Stimulated activated naive CD8-positive, alpha-beta T cell treated with anti-CD3 and anti-CD28 coated beads, Interleukin-15, Interleukin-2, amounts not matched to agents 100 ng/mL and 50 ng/mL, for 24 hours (primary cell): ENCODE measurements at regions not wholly inside any gene's neighbourhood (a gene's known extent, or its start where the extent isn't known, plus 50 kb on each side); places are given as distances from the start of the nearest gene placed in this dataset.
"Not testable (repeated sequence)": the region's sequence is repeated elsewhere in the genome, so short reads cannot be mapped to it uniquely, and the experiment has no call there.

Experiments used
- H3K27ac Mint-ChIP-seq: one replicate; pipeline ENCODE4 v1.8.0; 2021; ENCODE audit warnings: mild to moderate bottlenecking, mixed read lengths
- H3K27me3 Mint-ChIP-seq: one replicate; pipeline ENCODE4 v1.8.0; 2021; ENCODE audit warnings: mixed read lengths
- H3K36me3 Mint-ChIP-seq: one replicate; pipeline ENCODE4 v1.8.0; 2021; ENCODE audit warnings: low read depth, mixed read lengths
- H3K4me1 Mint-ChIP-seq: one replicate; pipeline ENCODE4 v1.8.0; 2021; ENCODE audit warnings: low read depth, mixed read lengths
- H3K4me3 Mint-ChIP-seq: one replicate; pipeline ENCODE4 v1.8.0; 2021; ENCODE audit warnings: mild to moderate bottlenecking, mixed read lengths
- H3K9me3 Mint-ChIP-seq: one replicate; pipeline ENCODE4 v1.8.0; 2021; ENCODE audit warnings: mixed read lengths

DNA sequence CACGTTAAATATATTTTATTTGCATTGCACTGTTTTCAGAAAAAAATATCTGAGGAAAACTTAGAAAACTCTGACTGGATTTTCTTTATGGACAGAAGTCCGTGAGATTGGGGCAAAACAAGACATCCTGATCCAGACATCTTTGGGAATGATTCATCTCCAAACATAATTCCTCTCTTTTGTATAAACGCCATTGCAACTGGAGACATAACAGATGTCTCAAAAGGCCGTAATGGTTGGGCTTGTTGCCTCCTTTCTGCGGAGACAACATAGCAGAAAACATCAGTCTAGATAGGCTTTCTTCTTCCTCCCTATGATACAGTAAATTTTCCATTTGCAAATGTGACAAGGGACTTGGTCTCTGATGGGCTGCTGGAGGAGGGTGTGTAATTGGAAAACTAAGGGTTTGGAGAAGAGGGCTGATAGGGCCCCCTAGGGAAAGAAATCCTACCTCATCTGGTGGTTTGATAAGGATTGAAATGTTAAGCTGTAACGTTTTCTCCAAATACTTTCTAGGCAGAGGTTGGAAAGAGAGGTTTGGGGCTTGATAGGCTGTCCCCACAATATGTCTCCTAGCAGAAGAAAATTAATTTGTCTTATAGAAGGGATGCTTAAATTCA lies 631.5 kb upstream of the ST8SIA4 start:
- H3K36me3 Mint-ChIP-seq, result no peaks in the 10 kb centered on the region
- peaks cover 7% of the 10 kb centered on the region for H3K9me3 Mint-ChIP-seq
- H3K27me3 Mint-ChIP-seq, result no peaks in the 10 kb centered on the region
- no peaks in the 10 kb centered on the region for H3K4me1 Mint-ChIP-seq
- H3K4me3 Mint-ChIP-seq, result no peak overlapping the region
- H3K27ac Mint-ChIP-seq, result no peak overlapping the region

GRCh38 chr5:101532430-101532829 lies 629.3 kb upstream of the ST8SIA4 start:
- H3K36me3 Mint-ChIP-seq, result no peaks in the 10 kb centered on the region
- no peak overlapping the region for H3K27ac Mint-ChIP-seq
- no peak overlapping the region for H3K4me3 Mint-ChIP-seq
- peaks cover 12% of the 10 kb centered on the region for H3K9me3 Mint-ChIP-seq
- no peaks in the 10 kb centered on the region for H3K4me1 Mint-ChIP-seq
- H3K27me3 Mint-ChIP-seq, result no peaks in the 10 kb centered on the region

GRCh38 chr5:101531026-101531425 lies 627.9 kb upstream of the ST8SIA4 start:
- Mint-ChIP-seq H3K4me3 (no peak overlapping the region), H3K27me3 (no peaks in the 10 kb centered on the region), H3K4me1 (no peaks in the 10 kb centered on the region)

DNA sequence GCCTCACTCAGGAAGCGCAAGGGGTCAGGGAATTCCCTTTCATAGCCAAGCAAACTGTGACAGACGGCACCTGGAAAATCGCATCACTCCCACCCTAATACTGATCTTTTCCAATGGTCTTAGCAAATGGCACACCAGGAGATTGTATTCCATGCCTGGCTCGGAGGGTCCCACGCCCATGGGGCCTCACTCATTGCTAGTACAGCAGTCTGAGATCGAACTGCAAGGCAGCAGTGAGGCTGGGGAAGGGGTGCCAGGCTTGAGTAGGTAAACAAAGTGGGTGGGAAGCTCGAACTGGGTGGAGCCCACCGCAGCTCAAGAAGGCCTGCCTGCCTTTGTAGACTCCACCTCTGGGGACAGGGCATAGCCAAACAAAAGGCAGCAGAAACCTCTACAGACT lies 626.0 kb upstream of the ST8SIA4 start:
- not testable (repeated sequence) for H3K27ac Mint-ChIP-seq, H3K9me3 Mint-ChIP-seq

More at GRCh38 chr5:101531026-101531425, 627.9 kb upstream of the ST8SIA4 start:
- Mint-ChIP-seq H3K9me3 (peaks cover 10% of the 10 kb centered on the region), H3K36me3 (no peaks in the 10 kb centered on the region), H3K27ac (no peak overlapping the region)

GRCh38 chr5:101520417-101520816 lies 617.3 kb upstream of the ST8SIA4 start:
- no peaks in the 10 kb centered on the region for H3K36me3 Mint-ChIP-seq
- peaks cover 19% of the 10 kb centered on the region for H3K9me3 Mint-ChIP-seq
- no peaks in the 10 kb centered on the region for H3K27me3 Mint-ChIP-seq
- H3K4me3 Mint-ChIP-seq, result no peak overlapping the region
- H3K27ac Mint-ChIP-seq, result no peak overlapping the region
- H3K4me1 Mint-ChIP-seq, result no peaks in the 10 kb centered on the region

More for the DNA sequence above, 626.0 kb upstream of the ST8SIA4 start:
- H3K36me3 Mint-ChIP-seq, H3K4me1 Mint-ChIP-seq, H3K4me3 Mint-ChIP-seq, H3K27me3 Mint-ChIP-seq: not testable (repeated sequence)

- Mint-ChIP-seq H3K27ac (no peak overlapping the region), H3K9me3 (peaks cover 15% of the 10 kb centered on the region), H3K36me3 (no peaks in the 10 kb centered on the region), H3K4me1 (no peaks in the 10 kb centered on the region), H3K4me3 (no peak overlapping the region), H3K27me3 (no peaks in the 10 kb centered on the region)
These were observed 614.7 kb upstream of the ST8SIA4 start for GRCh38 chr5:101517795-101518194.

DNA sequence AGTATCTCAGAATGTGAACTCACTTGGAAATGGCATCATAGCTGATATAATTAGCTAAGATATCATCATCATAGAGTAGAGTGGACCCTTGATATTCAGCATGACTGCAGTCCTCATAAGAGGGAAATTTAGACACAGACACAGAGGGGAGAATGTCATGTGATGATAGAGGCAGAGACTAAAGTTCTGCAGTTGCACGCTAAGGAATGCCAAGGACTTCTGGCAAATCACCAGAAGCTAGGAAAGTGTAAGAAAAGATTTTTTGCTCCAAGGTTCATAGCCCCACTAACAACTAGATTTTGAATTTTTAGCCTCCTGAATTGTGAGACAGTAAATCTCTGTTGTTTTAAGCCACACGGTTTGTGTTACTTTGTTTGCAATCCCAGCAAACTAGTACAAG lies 612.6 kb upstream of the ST8SIA4 start:
- Mint-ChIP-seq H3K4me3 (no peak overlapping the region), H3K9me3 (peaks cover 8% of the 10 kb centered on the region), H3K27ac (no peak overlapping the region), H3K36me3 (no peaks in the 10 kb centered on the region), H3K4me1 (no peaks in the 10 kb centered on the region), H3K27me3 (no peaks in the 10 kb centered on the region)

- no peaks in the 10 kb centered on the region for H3K27me3 Mint-ChIP-seq
- no peaks in the 10 kb centered on the region for H3K36me3 Mint-ChIP-seq
- no peak overlapping the region for H3K4me3 Mint-ChIP-seq
- H3K9me3 Mint-ChIP-seq, result peaks cover 6% of the 10 kb centered on the region
- H3K4me1 Mint-ChIP-seq, result no peaks in the 10 kb centered on the region
- H3K27ac Mint-ChIP-seq, result no peak overlapping the region
These were observed 602.9 kb upstream of the ST8SIA4 start for GRCh38 chr5:101505891-101506570.

GRCh38 chr5:101482931-101483330 lies 579.8 kb upstream of the ST8SIA4 start:
- Mint-ChIP-seq H3K27me3 (no peaks in the 10 kb centered on the region), H3K36me3 (no peaks in the 10 kb centered on the region), H3K4me3 (no peak overlapping the region), H3K27ac (no peak overlapping the region), H3K4me1 (no peaks in the 10 kb centered on the region), H3K9me3 (no peaks in the 10 kb centered on the region)

GRCh38 chr5:101473483-101473882 lies 570.4 kb upstream of the ST8SIA4 start:
- H3K4me3 Mint-ChIP-seq, result no peak overlapping the region
- H3K9me3 Mint-ChIP-seq, result no peaks in the 10 kb centered on the region
- no peaks in the 10 kb centered on the region for H3K36me3 Mint-ChIP-seq
- H3K27me3 Mint-ChIP-seq, result no peaks in the 10 kb centered on the region
- H3K27ac Mint-ChIP-seq, result no peak overlapping the region
- no peaks in the 10 kb centered on the region for H3K4me1 Mint-ChIP-seq

GRCh38 chr5:101461455-101461854 lies 558.4 kb upstream of the ST8SIA4 start:
- Mint-ChIP-seq H3K4me1 (no peaks in the 10 kb centered on the region), H3K9me3 (no peaks in the 10 kb centered on the region), H3K4me3 (no peak overlapping the region), H3K27ac (no peak overlapping the region), H3K36me3 (no peaks in the 10 kb centered on the region), H3K27me3 (no peaks in the 10 kb centered on the region)

GRCh38 chr5:101458587-101458986 lies 555.5 kb upstream of the ST8SIA4 start:
- H3K27ac Mint-ChIP-seq, result no peak overlapping the region
- H3K9me3 Mint-ChIP-seq, result no peaks in the 10 kb centered on the region
- no peaks in the 10 kb centered on the region for H3K36me3 Mint-ChIP-seq
- H3K4me1 Mint-ChIP-seq, result no peaks in the 10 kb centered on the region
- H3K4me3 Mint-ChIP-seq, result no peak overlapping the region
- H3K27me3 Mint-ChIP-seq, result no peaks in the 10 kb centered on the region

DNA sequence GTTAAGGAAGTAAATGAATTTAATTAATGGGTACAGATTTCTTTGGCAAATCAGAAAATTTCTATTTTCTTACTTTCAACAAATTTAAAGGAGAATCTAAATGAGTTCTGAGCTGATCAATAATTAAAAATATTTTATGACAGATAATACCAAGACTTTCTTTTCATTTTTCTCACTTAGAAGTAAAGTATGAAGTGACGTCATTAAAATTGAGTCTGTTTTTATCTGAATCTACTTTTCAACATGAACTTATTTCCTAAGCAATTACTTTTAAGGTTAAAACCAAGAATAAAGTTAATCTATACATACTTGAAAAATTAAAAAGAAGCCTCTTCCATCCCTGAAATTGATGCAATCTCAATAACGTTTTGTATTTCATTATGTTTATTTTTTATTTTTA lies 552.8 kb upstream of the ST8SIA4 start:
- no peaks in the 10 kb centered on the region for H3K9me3 Mint-ChIP-seq
- H3K4me3 Mint-ChIP-seq, result no peak overlapping the region
- no peaks in the 10 kb centered on the region for H3K36me3 Mint-ChIP-seq
- H3K27me3 Mint-ChIP-seq, result no peaks in the 10 kb centered on the region
- no peaks in the 10 kb centered on the region for H3K4me1 Mint-ChIP-seq
- no peak overlapping the region for H3K27ac Mint-ChIP-seq

DNA sequence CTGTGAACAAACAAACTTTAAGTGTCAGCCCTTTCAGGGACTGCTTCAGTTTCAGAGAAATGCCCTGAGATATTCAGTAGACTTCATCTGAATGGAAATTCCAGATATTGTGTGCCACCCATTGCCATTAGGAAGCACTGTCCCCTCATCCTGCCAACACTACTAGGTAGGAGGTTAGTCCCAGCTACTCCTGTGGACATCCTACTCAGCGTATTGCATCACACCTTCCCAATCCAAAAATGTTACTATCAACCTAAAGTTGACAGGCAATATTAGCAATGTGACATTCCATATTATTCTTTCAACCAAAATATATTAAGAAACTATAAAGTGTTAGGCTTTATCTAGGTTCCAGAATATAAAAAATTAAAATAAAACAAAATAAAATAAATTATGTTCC lies 552.0 kb upstream of the ST8SIA4 start:
- H3K27me3 Mint-ChIP-seq, result no peaks in the 10 kb centered on the region
- no peaks in the 10 kb centered on the region for H3K36me3 Mint-ChIP-seq

DNA sequence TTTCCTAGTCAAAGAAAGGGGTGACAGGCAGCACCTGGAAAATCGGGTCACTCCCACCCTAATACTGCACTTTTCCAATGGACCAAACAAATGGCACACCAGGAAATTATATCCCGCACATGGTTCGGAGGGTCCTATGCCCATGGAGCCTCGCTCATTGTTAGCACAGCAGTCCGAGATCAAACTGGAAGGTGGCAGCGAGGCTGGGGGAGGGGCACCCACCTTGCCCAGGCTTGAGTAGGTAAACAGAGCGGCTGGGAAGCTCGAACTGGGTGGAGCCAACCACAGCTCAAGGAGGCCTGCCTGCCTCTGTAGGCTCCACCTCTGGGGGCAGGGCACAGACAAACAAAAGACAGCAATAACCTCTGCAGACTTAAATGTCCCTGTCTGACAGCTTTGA lies 539.2 kb upstream of the ST8SIA4 start:
- H3K4me1 Mint-ChIP-seq, H3K9me3 Mint-ChIP-seq, H3K27me3 Mint-ChIP-seq, H3K27ac Mint-ChIP-seq, H3K4me3 Mint-ChIP-seq, H3K36me3 Mint-ChIP-seq: not testable (repeated sequence)

More for the DNA sequence above, 552.0 kb upstream of the ST8SIA4 start:
- H3K4me3 Mint-ChIP-seq, result no peak overlapping the region
- no peaks in the 10 kb centered on the region for H3K9me3 Mint-ChIP-seq
- no peaks in the 10 kb centered on the region for H3K4me1 Mint-ChIP-seq
- H3K27ac Mint-ChIP-seq, result no peak overlapping the region

- Mint-ChIP-seq H3K27ac (no peak overlapping the region), H3K27me3 (no peaks in the 10 kb centered on the region), H3K36me3 (no peaks in the 10 kb centered on the region), H3K9me3 (peaks cover 5% of the 10 kb centered on the region), H3K4me1 (no peaks in the 10 kb centered on the region), H3K4me3 (no peak overlapping the region)
These were observed 537.1 kb upstream of the ST8SIA4 start for GRCh38 chr5:101440173-101440572.
